Mucosa of descending colon (tissue), 3 donors: ENCODE measurements at regions not wholly inside any gene's neighbourhood (a gene's known extent, or its start where the extent isn't known, plus 50 kb on each side); places are given as distances from the start of the nearest gene placed in this dataset.

Experiments used
- ATAC-seq: fragments of 200-7000 bp; cut with Tn5 transposase; one replicate; pipeline ENCODE4 v1.9.1; 2020; ENCODE audit warnings: mild to moderate bottlenecking, moderate library complexity
- DNase-seq, 3 donors: peaks; one replicate each; pipeline ENCODE4 v3.0.0-alpha.2; 2020
- H3K36me3 ChIP-seq: fragments of 200-600 bp; one replicate; pipeline ENCODE4 v1.8.0; 2021; ENCODE audit warnings: low read depth, mild to moderate bottlenecking
- H3K4me1 ChIP-seq: fragments of 200-600 bp; one replicate; pipeline ENCODE4 v1.8.0; 2021; ENCODE audit warnings: low read depth, mild to moderate bottlenecking
- H3K4me3 ChIP-seq: fragments of 200-600 bp; one replicate; pipeline ENCODE4 v1.8.0; 2021; ENCODE audit warnings: mild to moderate bottlenecking
- H3K9me3 ChIP-seq: fragments of 200-600 bp; one replicate; pipeline ENCODE4 v1.8.0; 2021; ENCODE audit warnings: mild to moderate bottlenecking
- intact Hi-C, 2 donors: fragments of 100-400 bp; cut with DNase I in 1 of 2; cut with micrococcal nuclease in 1 of 2; formaldehyde crosslinking; loops; one replicate each; pipeline versions ENCODE4 v1.11.0 to v1.11.1; 2022; cut with DNase I, micrococcal nuclease
- TF ChIP-seq, protein P1 (sequence below): fragments of 200-600 bp; IDR thresholded peaks from one replicate; pipeline ENCODE4 v1.8.0; 2022; ENCODE audit warnings: antibody characterized with exemption, mild to moderate bottlenecking
- donor health status: DM: no; HTN: no; CAD: no; lungs with moderate emphysema.
- donor health status: DM: no; HTN: no; CAD: no.
- donor health status: DM: no; HTN: yes; CAD: no.

DNA sequence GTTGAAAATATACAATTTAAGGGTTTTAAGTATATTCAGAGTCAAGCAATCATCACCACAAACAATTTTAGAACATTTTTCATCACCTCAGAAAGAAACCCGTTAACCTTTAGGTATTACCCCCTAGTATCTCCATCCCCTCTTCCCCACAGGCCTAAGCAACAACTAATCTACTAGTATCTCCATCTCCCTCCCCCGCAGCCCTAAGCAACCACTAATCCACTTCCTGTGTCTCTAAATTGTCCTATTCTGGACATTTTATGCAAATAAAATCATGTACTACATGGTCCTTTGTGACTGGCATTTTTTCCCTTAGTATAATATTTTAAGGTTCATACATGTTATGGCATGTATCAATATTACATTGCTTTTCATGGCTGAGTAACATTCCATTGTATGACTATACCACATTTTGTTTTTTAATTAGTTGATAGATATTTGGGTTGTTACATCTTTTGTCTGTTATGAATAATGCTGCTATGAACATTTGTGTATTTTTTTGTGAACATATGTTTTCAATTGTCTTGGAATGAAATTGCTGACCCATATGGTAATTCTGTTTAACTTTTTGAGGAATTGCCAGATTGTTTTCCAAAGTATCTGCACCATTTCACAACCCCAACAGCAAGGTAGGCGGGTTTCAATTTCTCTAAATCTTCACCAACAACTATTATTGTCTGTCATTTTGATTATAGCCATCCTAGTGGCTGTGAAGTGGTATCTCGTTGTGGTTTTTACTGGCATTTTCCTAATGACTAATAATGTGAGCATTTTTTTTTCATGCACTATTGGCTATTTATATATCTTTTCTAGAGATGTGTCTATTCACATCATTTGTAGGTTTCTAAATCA lies 215.6 kb upstream of the CD96 start:
- TF ChIP-seq, protein P1, sequence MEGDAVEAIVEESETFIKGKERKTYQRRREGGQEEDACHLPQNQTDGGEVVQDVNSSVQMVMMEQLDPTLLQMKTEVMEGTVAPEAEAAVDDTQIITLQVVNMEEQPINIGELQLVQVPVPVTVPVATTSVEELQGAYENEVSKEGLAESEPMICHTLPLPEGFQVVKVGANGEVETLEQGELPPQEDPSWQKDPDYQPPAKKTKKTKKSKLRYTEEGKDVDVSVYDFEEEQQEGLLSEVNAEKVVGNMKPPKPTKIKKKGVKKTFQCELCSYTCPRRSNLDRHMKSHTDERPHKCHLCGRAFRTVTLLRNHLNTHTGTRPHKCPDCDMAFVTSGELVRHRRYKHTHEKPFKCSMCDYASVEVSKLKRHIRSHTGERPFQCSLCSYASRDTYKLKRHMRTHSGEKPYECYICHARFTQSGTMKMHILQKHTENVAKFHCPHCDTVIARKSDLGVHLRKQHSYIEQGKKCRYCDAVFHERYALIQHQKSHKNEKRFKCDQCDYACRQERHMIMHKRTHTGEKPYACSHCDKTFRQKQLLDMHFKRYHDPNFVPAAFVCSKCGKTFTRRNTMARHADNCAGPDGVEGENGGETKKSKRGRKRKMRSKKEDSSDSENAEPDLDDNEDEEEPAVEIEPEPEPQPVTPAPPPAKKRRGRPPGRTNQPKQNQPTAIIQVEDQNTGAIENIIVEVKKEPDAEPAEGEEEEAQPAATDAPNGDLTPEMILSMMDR = no peak
- Histone ChIP-seq H3K4me1 (no peaks in the 10 kb centered on the region), H3K36me3 (no peaks in the 10 kb centered on the region), H3K9me3 (no peaks in the 10 kb centered on the region), H3K4me3 (no peak overlapping the region)
- ATAC-seq (no peak), DNase-seq (no peak)
- intact Hi-C loops = no loop called here

DNA sequence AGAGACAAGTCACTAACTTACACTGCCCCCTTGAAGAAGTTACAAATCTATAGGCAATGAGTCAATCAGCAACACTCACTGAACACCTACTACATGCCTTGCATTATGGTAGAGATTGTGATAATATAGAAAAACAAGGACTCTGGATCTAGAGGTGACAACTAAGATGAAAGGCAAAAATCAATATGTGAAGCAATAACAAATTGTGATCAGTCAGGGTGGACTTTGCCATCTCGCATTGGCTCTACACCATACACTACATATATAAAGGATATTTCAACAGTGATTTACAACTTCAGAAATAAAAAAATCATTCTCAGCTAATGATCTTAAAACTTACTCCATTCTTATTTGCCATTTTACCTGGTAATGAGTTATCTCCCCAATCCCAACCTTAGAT lies 210.7 kb upstream of the CD96 start:
- intact Hi-C loops = no loop called here
- no peaks in the 10 kb centered on the region for H3K4me1 ChIP-seq
- DNase-seq = no peak
- TF ChIP-seq, protein P1 = no peak
- no peak for ATAC-seq
- no peaks in the 10 kb centered on the region for H3K36me3 ChIP-seq
- H3K9me3 ChIP-seq = no peaks in the 10 kb centered on the region
- no peak overlapping the region for H3K4me3 ChIP-seq

DNA sequence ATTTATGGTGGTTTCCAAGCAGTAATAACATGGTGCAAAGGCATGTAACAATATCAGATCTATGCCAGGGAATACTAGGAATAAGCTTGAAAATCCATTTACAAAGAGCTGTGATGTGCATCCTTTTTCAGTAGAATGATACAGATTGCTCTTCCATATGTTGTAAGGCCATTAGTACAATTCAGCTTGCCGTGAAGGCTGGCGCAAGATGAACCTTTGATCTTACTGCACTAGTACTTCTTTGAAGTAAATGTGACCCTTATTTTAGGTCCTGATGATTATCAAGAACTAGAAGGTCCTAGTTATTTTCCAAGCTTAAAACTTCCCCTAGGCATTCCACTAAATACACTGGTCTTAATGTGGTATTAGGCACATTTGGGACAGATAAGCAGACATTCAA lies 210.1 kb upstream of the CD96 start:
- no peaks in the 10 kb centered on the region for H3K4me1 ChIP-seq
- intact Hi-C loops = no loop called here
- DNase-seq (no peak), ATAC-seq (no peak)
- no peak overlapping the region for H3K4me3 ChIP-seq
- H3K9me3 ChIP-seq = no peaks in the 10 kb centered on the region
- TF ChIP-seq, protein P1 = no peak
- H3K36me3 ChIP-seq = no peaks in the 10 kb centered on the region

DNA sequence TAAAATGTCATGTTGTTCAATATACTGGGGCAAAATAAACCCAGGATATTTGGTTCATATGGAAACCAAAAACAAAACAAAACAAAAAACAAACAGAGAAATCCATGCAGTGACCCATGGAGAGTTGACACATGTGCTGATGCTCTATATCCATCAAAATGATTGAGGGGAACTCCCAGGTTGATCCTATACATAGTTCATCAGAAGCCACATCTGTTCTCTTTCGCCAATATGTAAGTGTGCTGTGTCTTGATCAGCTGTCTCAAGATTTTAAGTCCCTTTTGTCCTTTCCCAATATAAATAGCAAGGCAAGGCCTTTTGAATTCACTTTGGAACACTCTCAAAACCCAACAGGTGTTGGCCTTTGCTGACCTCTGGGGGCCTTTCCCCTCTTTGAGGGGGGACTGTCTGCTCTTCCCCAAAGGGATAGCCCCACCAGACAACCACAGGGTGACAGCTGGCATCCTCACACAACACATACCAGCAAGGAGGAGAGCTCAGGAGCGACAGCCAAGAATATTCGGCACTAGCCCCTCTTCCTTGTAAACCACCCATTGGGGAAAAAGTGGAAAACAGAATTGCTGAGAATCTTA lies 209.4 kb upstream of the CD96 start:
- Histone ChIP-seq H3K9me3 (no peaks in the 10 kb centered on the region), H3K36me3 (no peaks in the 10 kb centered on the region), H3K4me1 (no peaks in the 10 kb centered on the region), H3K4me3 (no peak overlapping the region)
- intact Hi-C loops = no loop called here
- TF ChIP-seq, protein P1 = no peak
- DNase-seq (no peak), ATAC-seq (no peak)

DNA sequence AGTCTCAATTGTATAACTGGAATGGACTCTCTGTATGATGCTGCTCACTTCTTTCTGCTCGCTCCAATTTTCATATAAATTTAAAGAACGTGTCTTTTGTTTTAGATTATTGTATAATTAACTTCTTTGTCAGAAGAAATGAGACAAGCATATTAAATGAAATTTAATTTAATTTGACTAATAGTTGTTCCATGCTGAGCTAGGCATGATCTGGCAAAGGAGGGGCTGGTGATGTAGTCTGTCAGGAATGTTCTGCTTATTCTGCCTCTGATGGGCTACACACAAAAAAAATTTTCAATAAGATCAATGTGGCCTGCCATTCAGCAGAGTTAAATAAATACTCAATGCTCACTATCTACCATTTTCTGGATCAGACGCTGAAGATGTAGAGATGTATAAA lies 208.4 kb upstream of the CD96 start:
- no peaks in the 10 kb centered on the region for H3K9me3 ChIP-seq
- TF ChIP-seq, protein P1 = no peak
- H3K36me3 ChIP-seq = no peaks in the 10 kb centered on the region
- DNase-seq = no peak
- no peak overlapping the region for H3K4me3 ChIP-seq
- H3K4me1 ChIP-seq = no peaks in the 10 kb centered on the region
- intact Hi-C loops = no loop called here
- no peak for ATAC-seq
